HG03439 (cell line): ENCODE measurements at regions not wholly inside any gene's neighbourhood (a gene's known extent, or its start where the extent isn't known, plus 50 kb on each side); places are given as distances from the start of the nearest gene placed in this dataset.

Experiments used
- ATAC-seq: cut with Tn5 transposase; IDR thresholded peaks from one replicate; pipeline ENCODE4 v1.9.1; 2021; ENCODE audit warnings: mild to moderate bottlenecking, moderate library complexity; ENCODE audit not compliant: unreplicated experiment

- ATAC-seq, result no peak
Measured at GRCh38 chr16:65876624-65877023, 489.9 kb upstream of the CDH5 start.

- ATAC-seq, result no peak
Measured at GRCh38 chr16:65876056-65876408, 490.5 kb upstream of the CDH5 start.

- no peak for ATAC-seq
Measured at GRCh38 chr16:65875381-65876055, 491.0 kb upstream of the CDH5 start.

- no peak for ATAC-seq
Measured at GRCh38 chr16:65869261-65869660, 497.2 kb upstream of the CDH5 start.

- no peak for ATAC-seq
Measured at GRCh38 chr16:65867276-65867960, 499.1 kb upstream of the CDH5 start.

- ATAC-seq, result no peak
Measured at GRCh38 chr16:65863236-65863635, 503.3 kb upstream of the CDH5 start.

- no peak for ATAC-seq
Measured at GRCh38 chr16:65861131-65861731, 505.3 kb upstream of the CDH5 start.

- no peak for ATAC-seq
Measured at GRCh38 chr16:65855171-65856145, 511.0 kb upstream of the CDH5 start.

- ATAC-seq, result no peak
Measured at GRCh38 chr16:65846210-65846602, 520.3 kb upstream of the CDH5 start.

- ATAC-seq, result no peak
Measured at GRCh38 chr16:65845466-65846209, 520.9 kb upstream of the CDH5 start.

GRCh38 chr16:65843941-65844340 lies 522.5 kb upstream of the CDH5 start:
- no peak for ATAC-seq

- ATAC-seq, result no peak
Measured at GRCh38 chr16:65842067-65842466, 524.4 kb upstream of the CDH5 start.

GRCh38 chr16:65838001-65838400 lies 528.5 kb upstream of the CDH5 start:
- ATAC-seq, result no peak

GRCh38 chr16:65837464-65837863 lies 529.0 kb upstream of the CDH5 start:
- ATAC-seq, result no peak

GRCh38 chr16:65834688-65835087 lies 531.8 kb upstream of the CDH5 start:
- no peak for ATAC-seq

- ATAC-seq, result no peak
Measured at GRCh38 chr16:65833171-65833871, 533.2 kb upstream of the CDH5 start.

- no peak for ATAC-seq
Measured at GRCh38 chr16:65832679-65833078, 533.8 kb upstream of the CDH5 start.

- ATAC-seq, result no peak
Measured at GRCh38 chr16:65831903-65832666, 534.4 kb upstream of the CDH5 start.

- no peak for ATAC-seq
Measured at GRCh38 chr16:65829076-65829475, 537.4 kb upstream of the CDH5 start.
